Endodermal cell (in vitro differentiated cells): ENCODE measurements at regions not wholly inside any gene's neighbourhood (a gene's known extent, or its start where the extent isn't known, plus 50 kb on each side); places are given as distances from the start of the nearest gene placed in this dataset.

Source experiments
- DNase-seq: peaks from one replicate; pipeline ENCODE4 v3.0.0-alpha.2; 2017
- H3K27ac ChIP-seq: 2 replicates; pipeline ENCODE4 v1.5.1; 2013; ENCODE audit warnings: mild to moderate bottlenecking, low read depth, low read length, moderate library complexity
- H3K27me3 ChIP-seq: 2 replicates; pipeline ENCODE4 v1.6.1; 2013; ENCODE audit warnings: mild to moderate bottlenecking, low read length, moderate library complexity; ENCODE audit not compliant: insufficient read depth, control insufficient read depth, poor library complexity, severe bottlenecking
- H3K36me3 ChIP-seq: 2 replicates; pipeline ENCODE4 v1.7.0; 2013; ENCODE audit warnings: mild to moderate bottlenecking, low read length, moderate library complexity; ENCODE audit not compliant: control insufficient read depth, insufficient read depth
- H3K4me1 ChIP-seq: one replicate; pipeline ENCODE4 v1.7.0; 2013; ENCODE audit warnings: low read length; ENCODE audit not compliant: control insufficient read depth, insufficient read depth
- H3K4me3 ChIP-seq: 2 replicates; pipeline ENCODE4 v1.5.1; 2013; ENCODE audit warnings: mild to moderate bottlenecking, low read length, moderate library complexity
- H3K9ac ChIP-seq: 2 replicates; pipeline ENCODE4 v1.6.1; 2013; ENCODE audit warnings: mild to moderate bottlenecking, low read length, moderate library complexity; ENCODE audit not compliant: poor library complexity, severe bottlenecking; ENCODE audit errors: extremely low read depth
- H3K9me3 ChIP-seq: 2 replicates; pipeline ENCODE4 v1.6.1; 2013; ENCODE audit warnings: mild to moderate bottlenecking, low read length, moderate library complexity; ENCODE audit not compliant: control insufficient read depth
- H3K27ac Mint-ChIP-seq: 2 replicates; pipeline ENCODE4 v1.8.0; 2020; ENCODE audit warnings: mixed read lengths
- H3K27me3 Mint-ChIP-seq: 2 replicates; pipeline ENCODE4 v1.8.0; 2021; ENCODE audit warnings: mild to moderate bottlenecking, mixed read lengths; ENCODE audit not compliant: insufficient read depth
- H3K36me3 Mint-ChIP-seq: 2 replicates; pipeline ENCODE4 v1.8.0; 2020; ENCODE audit warnings: low read depth, mixed read lengths
- H3K4me1 Mint-ChIP-seq: 2 replicates; pipeline ENCODE4 v1.8.0; 2020; ENCODE audit warnings: mixed read lengths
- H3K4me3 Mint-ChIP-seq: 2 replicates; pipeline ENCODE4 v1.8.0; 2020; ENCODE audit warnings: mild to moderate bottlenecking, moderate library complexity, mixed read lengths
- H3K9me3 Mint-ChIP-seq: 2 replicates; pipeline ENCODE4 v1.8.0; 2020; ENCODE audit warnings: mild to moderate bottlenecking, mixed read lengths
- WGBS, 2 experiments: methylation state at CpG; one replicate each; pipeline versions ENCODE4 v1.1.5 to v1.1.7; 2013; ENCODE audit warnings: missing lambda C conversion rate in 2 of 2, mixed read lengths in 1 of 2; ENCODE audit not compliant: insufficient coverage in 1 of 2, insufficient read length in 1 of 2; 5-methylcytosine and 5-hydroxymethylcytosine counted together
- TF ChIP-seq, protein P1 (sequence below): fragments of 200-600 bp; sonication (generic); conservative IDR thresholded peaks from 2 replicates; pipeline ENCODE4 v1.5.0; 2021; ENCODE audit warnings: antibody characterized with exemption, mild to moderate bottlenecking

DNA sequence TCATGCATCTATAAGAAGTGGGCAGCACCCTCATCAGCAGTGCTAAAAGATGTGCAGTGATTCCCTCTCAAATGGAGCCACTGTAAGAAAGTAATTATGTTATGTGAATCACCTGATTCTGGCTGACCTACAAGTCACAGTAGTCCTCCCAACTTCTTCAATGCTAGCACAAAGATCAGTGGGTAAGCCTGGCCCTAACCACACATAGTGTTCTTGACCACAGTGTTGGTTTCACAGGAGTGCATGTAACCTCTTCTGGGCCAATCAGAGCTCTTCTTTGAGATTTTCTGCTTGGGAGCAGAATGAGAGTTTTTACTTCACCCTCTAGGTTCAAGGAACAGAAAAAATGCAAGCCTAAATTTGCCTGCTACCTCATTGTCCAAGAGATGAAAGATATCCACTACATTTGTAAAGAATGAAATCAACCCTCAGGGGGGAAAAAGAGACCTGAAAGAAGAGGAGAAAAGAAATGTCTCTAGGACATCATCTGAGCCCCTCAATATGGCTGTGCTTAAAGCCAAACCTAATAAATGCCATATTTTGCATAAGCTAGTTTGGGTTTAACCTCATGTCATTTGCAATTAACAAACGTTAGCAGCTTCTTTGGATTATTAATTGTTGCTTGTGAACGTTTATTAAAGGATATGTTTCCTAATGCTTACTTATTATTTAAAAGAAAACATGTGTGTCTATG is 65.3 kb upstream of the ADRB2 start:
- no peak overlapping the region for H3K4me3 Mint-ChIP-seq

DNA sequence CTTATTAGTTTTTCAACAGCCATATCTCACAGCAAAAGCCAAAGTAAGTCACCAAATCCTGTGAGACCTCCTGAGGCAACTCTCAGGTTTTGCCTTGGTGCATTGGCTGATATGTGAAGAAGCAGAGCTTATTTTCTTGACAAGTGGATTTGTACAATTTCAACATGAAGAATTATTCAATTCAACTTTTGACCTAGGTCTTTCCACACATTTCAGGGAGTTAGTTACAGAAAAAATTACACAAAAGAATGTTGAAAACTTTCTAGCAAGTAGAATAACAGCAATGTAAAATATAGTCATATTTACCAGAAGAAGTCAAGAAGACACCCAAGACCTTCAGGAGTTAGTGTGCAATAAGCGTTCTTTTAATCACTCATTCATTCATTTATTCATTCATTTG is 62.4 kb upstream of the ADRB2 start:
- 86 to 100% methylated on average over 1 of the region's 1 CpG for WGBS, 2 experiments
- H3K27me3 Mint-ChIP-seq = peaks cover 4% of the 10 kb centered on the region
- no peaks in the 10 kb centered on the region for H3K9me3 ChIP-seq
- no peaks in the 10 kb centered on the region for H3K4me1 Mint-ChIP-seq
- no peaks in the 10 kb centered on the region for H3K9me3 Mint-ChIP-seq
- H3K4me3 ChIP-seq = no peak overlapping the region
- H3K36me3 Mint-ChIP-seq = no peaks in the 10 kb centered on the region
- H3K27ac ChIP-seq = no peak overlapping the region
- H3K36me3 ChIP-seq = no peaks in the 10 kb centered on the region
- TF ChIP-seq, protein P1, sequence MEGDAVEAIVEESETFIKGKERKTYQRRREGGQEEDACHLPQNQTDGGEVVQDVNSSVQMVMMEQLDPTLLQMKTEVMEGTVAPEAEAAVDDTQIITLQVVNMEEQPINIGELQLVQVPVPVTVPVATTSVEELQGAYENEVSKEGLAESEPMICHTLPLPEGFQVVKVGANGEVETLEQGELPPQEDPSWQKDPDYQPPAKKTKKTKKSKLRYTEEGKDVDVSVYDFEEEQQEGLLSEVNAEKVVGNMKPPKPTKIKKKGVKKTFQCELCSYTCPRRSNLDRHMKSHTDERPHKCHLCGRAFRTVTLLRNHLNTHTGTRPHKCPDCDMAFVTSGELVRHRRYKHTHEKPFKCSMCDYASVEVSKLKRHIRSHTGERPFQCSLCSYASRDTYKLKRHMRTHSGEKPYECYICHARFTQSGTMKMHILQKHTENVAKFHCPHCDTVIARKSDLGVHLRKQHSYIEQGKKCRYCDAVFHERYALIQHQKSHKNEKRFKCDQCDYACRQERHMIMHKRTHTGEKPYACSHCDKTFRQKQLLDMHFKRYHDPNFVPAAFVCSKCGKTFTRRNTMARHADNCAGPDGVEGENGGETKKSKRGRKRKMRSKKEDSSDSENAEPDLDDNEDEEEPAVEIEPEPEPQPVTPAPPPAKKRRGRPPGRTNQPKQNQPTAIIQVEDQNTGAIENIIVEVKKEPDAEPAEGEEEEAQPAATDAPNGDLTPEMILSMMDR = no peak
- no peaks in the 10 kb centered on the region for H3K4me1 ChIP-seq
- DNase-seq = no peak
- H3K4me3 Mint-ChIP-seq = no peak overlapping the region
- no peak overlapping the region for H3K9ac ChIP-seq
- no peaks in the 10 kb centered on the region for H3K27me3 ChIP-seq
- H3K27ac Mint-ChIP-seq = no peak overlapping the region

More for the DNA sequence above, 65.3 kb upstream of the ADRB2 start:
- H3K4me1 Mint-ChIP-seq = no peaks in the 10 kb centered on the region
- H3K36me3 ChIP-seq = no peaks in the 10 kb centered on the region
- H3K9me3 Mint-ChIP-seq = no peaks in the 10 kb centered on the region
- TF ChIP-seq, protein P1 = no peak
- H3K9me3 ChIP-seq = no peaks in the 10 kb centered on the region
- H3K9ac ChIP-seq = no peak overlapping the region
- H3K27me3 ChIP-seq = no peaks in the 10 kb centered on the region
- no peak for DNase-seq
- 41 to 100% methylated on average over 1 to 2 of the region's 2 CpGs for WGBS, 2 experiments
- H3K27ac ChIP-seq = no peak overlapping the region
- no peak overlapping the region for H3K27ac Mint-ChIP-seq
- H3K36me3 Mint-ChIP-seq = no peaks in the 10 kb centered on the region
- no peak overlapping the region for H3K4me3 ChIP-seq
- no peaks in the 10 kb centered on the region for H3K4me1 ChIP-seq
- H3K27me3 Mint-ChIP-seq = peaks cover 4% of the 10 kb centered on the region

DNA sequence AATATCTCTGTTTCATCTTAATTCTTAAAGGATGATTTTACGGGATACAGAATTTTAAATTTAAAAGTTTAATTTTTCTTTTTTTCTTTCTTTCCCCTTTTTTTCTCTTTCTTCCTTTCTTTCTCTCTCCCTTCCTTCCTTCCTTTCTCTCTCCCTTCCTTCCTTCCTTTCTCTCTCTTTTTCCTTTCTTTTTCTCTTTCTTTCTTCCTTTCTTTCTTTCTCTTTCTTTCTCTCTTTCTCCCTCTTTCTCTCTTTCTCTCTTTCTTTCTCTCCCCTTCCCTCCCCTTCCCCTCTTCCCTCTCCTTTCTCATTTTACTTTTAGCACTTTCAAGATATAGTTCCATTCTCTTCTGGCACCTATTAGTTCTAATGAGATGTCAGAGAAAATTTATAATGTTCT is 61.4 kb upstream of the ADRB2 start:
- Histone ChIP-seq H3K4me1 (no peaks in the 10 kb centered on the region), H3K9ac (no peak overlapping the region), H3K27ac (no peak overlapping the region), H3K4me3 (no peak overlapping the region), H3K27me3 (no peaks in the 10 kb centered on the region), H3K9me3 (no peaks in the 10 kb centered on the region), H3K36me3 (no peaks in the 10 kb centered on the region)
- Mint-ChIP-seq H3K9me3 (no peaks in the 10 kb centered on the region), H3K27me3 (peaks cover 4% of the 10 kb centered on the region), H3K36me3 (no peaks in the 10 kb centered on the region), H3K4me3 (no peak overlapping the region), H3K4me1 (no peaks in the 10 kb centered on the region), H3K27ac (no peak overlapping the region)
- no peak for DNase-seq
- whole genome bisulfite sequencing, 2 experiments = no CpG with 5 or more reads among the region's 1 CpG
- TF ChIP-seq, protein P1 = no peak
